BE2C (cell line): ENCODE measurements at regions not wholly inside any gene's neighbourhood (a gene's known extent, or its start where the extent isn't known, plus 50 kb on each side); places are given as distances from the start of the nearest gene placed in this dataset.

Source experiments
- DNase-seq: peaks from one replicate; pipeline ENCODE4 v3.0.0-alpha.2; 2020
- H3K27me3 ChIP-seq: fragments of 250-450 bp; sonication (Bioruptor Pico); 2 replicates; pipeline ENCODE4 v1.5.1; 2020; ENCODE audit warnings: mild to moderate bottlenecking
- H3K36me3 ChIP-seq: fragments of 250-450 bp; sonication (Bioruptor Pico); 2 replicates; pipeline ENCODE4 v1.5.1; 2020; ENCODE audit warnings: mild to moderate bottlenecking
- H3K4me1 ChIP-seq: fragments of 250-450 bp; sonication (Bioruptor Pico); 2 replicates; pipeline ENCODE4 v1.5.1; 2020
- H3K4me3 ChIP-seq: 2 replicates; pipeline ENCODE4 v1.5.1; 2011; ENCODE audit warnings: low read depth, low read length
- H3K9me3 ChIP-seq: fragments of 250-450 bp; sonication (Bioruptor Pico); 2 replicates; pipeline ENCODE4 v1.5.1; 2020
- TF ChIP-seq, protein P1 (sequence below): IDR thresholded peaks from 2 replicates; pipeline ENCODE4 v1.5.1; 2012; ENCODE audit warnings: mild to moderate bottlenecking, low read depth, low read length

DNA sequence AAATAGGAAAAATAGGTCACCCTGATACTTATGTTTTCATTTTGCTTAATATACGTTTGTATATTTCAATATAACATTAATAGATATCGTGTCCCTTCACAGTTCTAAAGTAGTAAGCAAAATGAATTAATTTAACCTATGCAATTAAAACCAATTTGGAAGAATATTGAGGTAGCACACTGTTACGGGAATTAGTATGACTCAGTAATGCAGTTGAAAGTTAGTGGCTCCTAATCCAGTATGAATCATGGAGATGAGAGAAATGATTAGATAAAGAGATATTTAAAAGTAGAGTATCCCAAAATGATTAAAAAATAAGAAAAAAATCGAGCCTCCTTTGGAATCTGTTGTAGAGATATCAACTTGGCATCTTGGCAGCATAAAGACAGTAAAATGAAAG is 177.0 kb upstream of the SLITRK6 start:
- H3K4me1 ChIP-seq, result no peaks in the 10 kb centered on the region
- H3K4me3 ChIP-seq, result no peak overlapping the region
- TF ChIP-seq, protein P1, sequence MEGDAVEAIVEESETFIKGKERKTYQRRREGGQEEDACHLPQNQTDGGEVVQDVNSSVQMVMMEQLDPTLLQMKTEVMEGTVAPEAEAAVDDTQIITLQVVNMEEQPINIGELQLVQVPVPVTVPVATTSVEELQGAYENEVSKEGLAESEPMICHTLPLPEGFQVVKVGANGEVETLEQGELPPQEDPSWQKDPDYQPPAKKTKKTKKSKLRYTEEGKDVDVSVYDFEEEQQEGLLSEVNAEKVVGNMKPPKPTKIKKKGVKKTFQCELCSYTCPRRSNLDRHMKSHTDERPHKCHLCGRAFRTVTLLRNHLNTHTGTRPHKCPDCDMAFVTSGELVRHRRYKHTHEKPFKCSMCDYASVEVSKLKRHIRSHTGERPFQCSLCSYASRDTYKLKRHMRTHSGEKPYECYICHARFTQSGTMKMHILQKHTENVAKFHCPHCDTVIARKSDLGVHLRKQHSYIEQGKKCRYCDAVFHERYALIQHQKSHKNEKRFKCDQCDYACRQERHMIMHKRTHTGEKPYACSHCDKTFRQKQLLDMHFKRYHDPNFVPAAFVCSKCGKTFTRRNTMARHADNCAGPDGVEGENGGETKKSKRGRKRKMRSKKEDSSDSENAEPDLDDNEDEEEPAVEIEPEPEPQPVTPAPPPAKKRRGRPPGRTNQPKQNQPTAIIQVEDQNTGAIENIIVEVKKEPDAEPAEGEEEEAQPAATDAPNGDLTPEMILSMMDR, result no peak
- no peak for DNase-seq
- H3K36me3 ChIP-seq, result no peaks in the 10 kb centered on the region
- H3K9me3 ChIP-seq, result no peaks in the 10 kb centered on the region
- no peaks in the 10 kb centered on the region for H3K27me3 ChIP-seq

DNA sequence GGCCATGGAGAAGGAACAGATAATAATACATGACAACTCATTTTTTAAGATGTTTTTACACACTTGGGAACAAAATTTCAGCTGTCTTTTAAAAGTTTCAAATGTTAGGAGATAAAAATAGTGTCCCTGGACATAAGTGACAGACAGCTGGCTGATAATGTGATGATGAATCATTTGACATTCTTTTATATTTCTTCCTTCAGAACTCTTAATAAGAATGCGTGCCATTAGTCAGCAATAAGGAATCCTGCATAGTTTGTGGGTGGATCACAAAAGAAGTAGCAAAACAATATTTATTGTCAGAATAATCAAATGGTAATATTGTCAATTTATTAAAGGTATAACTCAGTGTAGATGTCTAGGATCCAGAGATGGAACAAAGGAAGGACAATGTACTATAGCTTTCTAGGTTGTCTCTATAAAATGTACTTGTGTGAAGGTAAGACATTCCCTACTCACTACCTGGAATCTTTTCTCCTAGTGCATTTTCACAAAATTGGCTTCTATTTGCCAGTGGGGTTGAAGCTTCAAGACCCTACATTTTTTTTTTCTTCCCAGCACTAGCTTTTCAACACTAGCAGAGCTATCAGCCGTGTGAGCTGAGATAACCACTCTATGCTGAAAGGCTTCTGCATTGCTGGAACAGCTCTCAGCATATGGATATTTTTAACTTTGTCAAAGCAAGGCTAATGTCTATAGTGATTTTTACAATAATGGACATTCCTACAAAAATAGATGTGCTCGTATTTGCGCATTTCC is 175.6 kb upstream of the SLITRK6 start:
- Histone ChIP-seq H3K27me3 (no peaks in the 10 kb centered on the region), H3K4me3 (no peak overlapping the region), H3K9me3 (no peaks in the 10 kb centered on the region), H3K4me1 (no peaks in the 10 kb centered on the region), H3K36me3 (no peaks in the 10 kb centered on the region)
- no peak for DNase-seq
- TF ChIP-seq, protein P1, result no peak

DNA sequence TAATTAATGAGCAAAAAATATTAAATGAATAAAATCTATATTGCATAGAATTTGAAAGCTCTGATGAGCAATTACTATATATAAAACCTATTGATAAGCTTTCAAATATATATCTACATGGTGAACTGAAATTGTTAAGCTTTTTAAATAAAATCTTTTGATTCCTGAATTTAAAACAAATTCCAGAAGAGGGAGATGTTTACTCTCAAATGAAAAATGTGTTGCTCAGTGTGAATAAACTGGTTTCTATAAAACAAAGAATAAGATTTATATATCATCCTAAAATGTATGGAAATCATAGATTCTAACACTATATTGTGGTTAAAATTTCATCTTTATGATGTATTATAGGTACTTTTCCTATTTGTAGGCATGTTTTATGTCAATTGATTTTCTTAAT is 171.5 kb upstream of the SLITRK6 start:
- Histone ChIP-seq H3K27me3 (no peaks in the 10 kb centered on the region), H3K36me3 (no peaks in the 10 kb centered on the region), H3K4me1 (no peaks in the 10 kb centered on the region), H3K4me3 (no peak overlapping the region), H3K9me3 (no peaks in the 10 kb centered on the region)
- TF ChIP-seq, protein P1, result no peak
- no peak for DNase-seq

DNA sequence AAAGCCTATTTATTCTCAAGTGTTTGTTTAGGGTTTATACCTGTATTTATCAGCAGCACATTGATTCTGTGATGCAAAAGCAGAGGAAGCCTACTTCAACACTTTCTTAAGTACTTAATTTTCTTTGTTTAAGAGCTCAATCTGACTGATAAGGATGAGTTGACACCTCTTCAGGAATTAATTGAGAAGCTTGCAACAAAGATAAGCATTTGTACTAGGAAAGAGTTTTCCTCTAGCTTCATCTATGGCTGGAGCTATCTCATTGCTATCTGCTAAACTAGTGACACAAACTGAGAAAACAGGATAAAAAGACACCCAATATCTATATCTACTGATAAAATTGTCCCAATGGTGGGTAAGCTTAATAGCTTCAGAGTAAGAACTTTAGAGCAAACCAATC is 170.1 kb upstream of the SLITRK6 start:
- no peak for DNase-seq
- Histone ChIP-seq H3K4me1 (no peaks in the 10 kb centered on the region), H3K27me3 (no peaks in the 10 kb centered on the region), H3K9me3 (no peaks in the 10 kb centered on the region), H3K4me3 (no peak overlapping the region), H3K36me3 (no peaks in the 10 kb centered on the region)
- TF ChIP-seq, protein P1, result no peak

DNA sequence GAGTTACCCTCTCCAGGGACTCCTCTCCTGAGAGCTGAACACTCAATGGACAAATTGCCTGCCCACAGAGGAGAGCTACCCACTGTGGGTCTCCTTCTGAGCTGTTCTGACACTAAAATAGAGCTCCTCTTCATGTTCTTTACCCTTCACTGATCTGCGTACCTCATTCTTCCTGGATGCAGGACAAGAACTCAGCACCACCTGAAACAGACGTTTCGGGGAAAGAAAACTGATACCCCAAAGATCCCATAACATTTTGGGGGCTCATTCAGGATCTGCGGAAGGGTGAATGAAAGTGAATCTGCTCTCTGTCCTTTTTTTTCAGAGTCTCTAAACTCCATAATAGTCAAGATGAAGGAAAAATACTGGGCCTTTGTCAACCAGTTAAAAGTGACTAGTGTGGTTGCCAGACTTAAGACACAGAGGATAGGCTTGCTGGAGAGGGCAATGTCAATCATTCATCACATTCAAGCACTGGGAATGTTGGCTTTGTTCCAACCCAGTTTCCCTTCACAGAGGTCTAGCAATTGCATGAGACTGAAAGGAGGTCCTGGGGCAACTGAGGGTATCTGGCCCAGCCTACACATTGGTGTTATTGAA is 136.7 kb upstream of the SLITRK6 start:
- Histone ChIP-seq H3K27me3 (no peaks in the 10 kb centered on the region; the same call in 1 of the 2 replicates), H3K4me3 (no peak overlapping the region), H3K9me3 (no peaks in the 10 kb centered on the region)

More for the DNA sequence above, 136.7 kb upstream of the SLITRK6 start:
- H3K4me1 ChIP-seq, result no peaks in the 10 kb centered on the region
- no peak for DNase-seq
- no peaks in the 10 kb centered on the region for H3K36me3 ChIP-seq
- TF ChIP-seq, protein P1, result no peak
